GM19324 (cell line): ENCODE measurements at regions not wholly inside any gene's neighbourhood (a gene's known extent, or its start where the extent isn't known, plus 50 kb on each side); places are given as distances from the start of the nearest gene placed in this dataset.

Source experiments
- ATAC-seq: cut with Tn5 transposase; IDR thresholded peaks from one replicate; pipeline ENCODE4 v1.9.1; 2021; ENCODE audit warnings: mild to moderate bottlenecking, moderate library complexity; ENCODE audit not compliant: unreplicated experiment, low FRiP score

DNA sequence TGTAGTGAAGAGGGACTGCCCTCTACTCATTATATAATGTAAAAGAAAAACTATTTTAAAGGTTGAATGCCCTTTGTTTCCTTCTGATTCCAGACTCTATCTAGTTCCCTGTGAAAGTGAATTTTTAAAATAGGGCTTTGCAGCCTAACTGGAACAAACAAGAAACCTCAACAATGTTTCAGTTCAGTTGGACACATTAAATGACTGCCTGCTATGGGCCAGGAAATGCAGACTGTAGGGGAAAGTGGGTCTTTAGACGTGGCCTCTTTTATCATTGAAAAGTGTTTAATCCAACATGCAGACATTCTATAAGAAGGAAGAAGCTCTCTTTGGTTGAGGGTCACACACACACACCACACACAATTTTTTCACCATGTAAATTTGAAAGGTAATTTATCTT is 289.1 kb downstream of the ICE1 start:
- no peak for ATAC-seq

DNA sequence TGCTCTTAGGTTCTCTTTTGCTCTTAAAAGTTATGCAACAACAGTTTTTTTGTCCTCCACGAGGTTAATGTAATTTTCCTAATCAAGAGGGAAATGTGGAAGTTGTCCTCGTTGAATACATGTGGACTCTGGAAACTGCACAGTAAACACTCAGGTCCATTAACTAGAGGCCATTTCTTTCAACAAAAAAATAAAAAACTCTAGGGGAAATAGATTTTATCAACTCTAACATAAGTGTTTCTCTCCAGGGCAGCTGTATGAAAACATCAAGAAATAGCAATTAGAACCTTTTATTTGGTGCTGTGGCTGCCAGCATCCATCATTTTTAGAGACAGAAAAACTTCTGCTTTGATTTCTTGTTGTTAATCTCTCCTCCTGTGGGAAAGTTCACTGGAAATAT is 288.6 kb downstream of the ICE1 start:
- ATAC-seq: no peak

DNA sequence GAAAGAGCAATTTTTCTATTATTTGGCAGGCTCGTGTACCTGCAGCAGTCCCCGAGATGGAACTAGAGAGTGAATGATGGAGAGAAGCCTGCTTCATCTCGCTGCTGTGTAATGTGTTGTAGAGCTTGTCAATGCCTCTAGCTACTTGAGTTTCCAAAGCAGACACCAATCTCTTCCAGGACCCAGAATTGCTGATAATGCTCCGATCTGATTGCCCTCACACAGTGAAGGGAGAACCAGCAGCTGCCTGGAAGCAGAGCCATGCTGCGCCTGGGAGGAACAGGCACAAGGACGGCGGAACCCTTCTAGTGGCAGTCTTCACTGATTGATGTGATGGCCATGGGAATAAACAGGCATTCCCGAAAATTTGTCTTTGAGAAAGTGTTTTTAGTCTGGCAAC is 288.0 kb downstream of the ICE1 start:
- no peak for ATAC-seq

DNA sequence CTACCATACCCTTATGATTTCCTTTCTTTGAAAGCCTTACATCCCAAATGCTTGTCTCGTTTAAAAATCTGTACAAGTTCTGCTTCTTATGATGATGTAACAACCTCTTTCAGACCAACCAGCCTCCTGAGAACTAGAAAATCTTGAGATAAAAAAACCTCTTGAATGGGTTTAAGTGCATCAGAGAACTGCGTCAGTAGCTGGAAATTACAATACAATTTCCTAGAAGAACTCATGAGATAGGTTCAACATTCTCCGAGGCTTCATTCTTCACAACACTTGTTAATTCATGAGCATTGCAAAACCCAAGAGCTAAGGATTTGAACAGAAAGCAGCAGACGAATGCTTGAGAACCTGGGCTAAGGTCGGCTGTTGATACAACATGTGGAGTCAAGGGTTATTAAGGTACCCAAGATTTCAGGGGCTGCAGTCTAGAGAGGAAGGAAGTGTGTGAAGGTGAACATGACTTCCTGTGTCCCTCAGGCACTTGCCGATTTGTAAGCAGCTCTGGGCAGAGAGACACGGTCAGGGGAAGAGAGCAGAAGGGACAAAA is 286.0 kb downstream of the ICE1 start:
- no peak for ATAC-seq

DNA sequence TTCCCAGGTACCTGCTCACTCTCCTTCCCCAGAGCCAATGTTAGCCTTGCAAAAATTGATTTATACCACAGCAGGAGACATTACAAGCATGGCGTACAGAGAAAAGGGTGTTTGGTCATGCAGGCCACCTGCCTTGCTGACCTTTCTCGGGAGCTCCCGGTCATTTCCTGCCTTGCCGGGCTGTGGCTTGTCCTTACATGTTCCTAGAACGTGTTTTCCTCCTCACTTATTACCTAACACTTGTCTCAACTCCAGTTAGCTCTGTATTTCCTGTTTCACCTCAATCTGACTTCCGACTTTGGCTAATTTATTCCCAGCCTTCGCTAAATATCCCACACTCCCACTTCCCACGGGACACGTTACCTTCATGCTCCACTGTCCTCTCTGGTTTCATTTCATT is 282.5 kb downstream of the ICE1 start:
- ATAC-seq: no peak

DNA sequence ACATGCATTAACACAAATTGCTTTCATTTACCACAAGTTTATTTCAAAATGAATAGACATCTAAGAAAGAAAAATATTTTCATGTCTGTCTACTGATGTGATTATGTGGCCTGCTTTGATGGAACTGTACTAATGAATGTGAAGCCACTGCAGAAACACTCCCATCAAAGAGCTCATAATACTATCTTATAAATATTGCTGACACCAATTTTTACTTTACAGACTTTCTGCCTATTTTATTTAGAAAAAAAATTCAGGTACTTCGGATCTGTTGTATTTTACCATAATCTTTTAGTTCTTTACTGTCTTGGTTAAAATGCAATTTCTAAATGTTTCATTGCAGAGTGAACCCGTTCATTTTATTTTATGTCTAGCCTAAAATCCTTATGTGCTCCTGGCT is 281.9 kb downstream of the ICE1 start:
- no peak for ATAC-seq

DNA sequence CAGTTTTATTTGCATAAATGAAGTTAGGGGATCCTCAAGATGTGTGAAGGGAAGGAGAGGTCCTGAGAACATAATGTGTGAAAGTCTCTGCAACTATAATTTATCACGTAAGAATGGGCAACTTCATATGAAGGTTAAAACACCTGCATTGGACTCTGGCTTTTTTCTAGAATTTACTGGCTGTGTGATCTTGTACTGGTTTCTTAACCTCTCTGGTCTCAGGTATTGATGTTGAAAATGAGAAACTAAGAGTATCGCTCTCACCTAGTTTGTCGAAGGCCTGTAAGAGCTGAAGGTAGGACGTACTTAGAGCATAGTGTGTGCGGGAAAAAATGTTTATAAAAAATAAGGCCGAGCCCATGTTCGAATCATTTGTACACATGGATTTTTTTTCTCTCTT is 280.5 kb downstream of the ICE1 start:
- no peak for ATAC-seq

DNA sequence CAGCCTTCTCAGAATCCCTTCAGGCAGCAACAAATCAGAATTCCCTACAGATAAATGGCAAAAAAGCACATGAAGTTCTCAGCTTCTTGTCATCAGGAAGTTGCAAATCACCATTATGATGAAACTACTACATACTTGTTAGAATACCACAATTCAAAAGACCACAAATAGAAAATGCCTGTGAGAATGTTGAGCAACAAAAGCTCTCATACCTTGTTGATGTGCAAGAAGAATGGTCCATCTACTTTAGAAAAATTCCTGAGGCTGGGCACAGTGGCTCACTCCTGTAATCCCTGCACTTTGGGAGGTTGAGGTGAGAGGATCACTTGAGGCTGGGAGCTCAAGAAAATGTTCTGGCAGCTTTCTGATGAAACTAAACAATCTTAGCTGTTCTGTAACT is 278.1 kb downstream of the ICE1 start:
- no peak for ATAC-seq

DNA sequence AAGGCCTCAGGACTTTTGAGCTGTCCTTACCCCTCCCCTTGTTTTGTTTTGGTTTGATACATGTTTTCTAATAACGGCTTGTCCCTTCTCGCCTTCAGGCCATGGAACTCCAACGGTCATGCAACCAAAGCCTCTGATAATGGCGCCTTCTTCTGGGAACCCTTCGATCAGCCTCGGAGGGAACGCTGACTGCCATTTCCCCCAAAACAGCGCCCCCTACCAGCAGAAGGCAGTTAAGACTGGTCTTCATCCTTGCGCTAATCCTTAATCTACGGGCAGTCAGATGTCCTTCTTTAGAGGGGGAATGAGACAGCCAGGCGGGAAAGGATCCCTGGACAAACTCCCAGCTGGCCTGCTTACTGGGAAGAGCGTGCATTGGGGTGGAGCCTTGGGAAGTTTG is 276.6 kb downstream of the ICE1 start:
- ATAC-seq: no peak

DNA sequence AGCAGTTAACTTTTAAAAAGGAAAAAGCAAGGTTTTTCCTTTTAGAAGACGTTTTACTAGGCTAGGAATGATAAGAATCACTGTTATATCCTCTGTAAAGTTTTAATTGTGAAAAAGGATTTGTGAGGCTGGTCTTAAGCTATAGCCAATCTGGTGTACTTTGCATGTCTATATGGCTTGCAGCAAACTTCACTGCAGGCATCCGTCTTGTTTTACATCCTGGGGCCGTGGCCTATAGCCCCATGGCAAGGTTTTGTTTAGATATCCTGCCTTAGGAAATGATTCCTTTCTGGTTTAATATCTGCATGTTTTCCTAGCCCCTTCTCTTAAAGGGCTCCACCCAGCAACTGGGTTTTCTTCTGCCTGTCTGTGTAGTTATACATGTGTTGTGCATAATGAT is 272.8 kb downstream of the ICE1 start:
- ATAC-seq: no peak

DNA sequence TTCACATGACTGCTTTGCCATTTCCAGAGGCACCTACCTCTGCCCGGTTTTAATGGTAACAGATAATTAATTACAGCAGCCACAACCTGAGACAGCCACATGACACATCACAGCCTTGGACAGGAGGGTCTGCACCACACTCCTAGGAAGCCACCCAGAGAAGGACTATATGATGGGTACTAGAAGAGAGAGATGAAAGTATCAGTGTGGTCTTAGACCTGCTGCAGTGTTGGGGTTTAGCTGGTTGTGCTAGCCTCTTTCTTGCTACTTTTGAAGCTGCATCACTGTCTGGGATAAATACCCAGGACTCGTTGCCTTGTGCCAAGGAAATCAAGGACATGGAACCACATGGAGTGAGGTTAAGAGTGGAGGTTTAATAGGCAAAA is 266.4 kb downstream of the ICE1 start:
- no peak for ATAC-seq

DNA sequence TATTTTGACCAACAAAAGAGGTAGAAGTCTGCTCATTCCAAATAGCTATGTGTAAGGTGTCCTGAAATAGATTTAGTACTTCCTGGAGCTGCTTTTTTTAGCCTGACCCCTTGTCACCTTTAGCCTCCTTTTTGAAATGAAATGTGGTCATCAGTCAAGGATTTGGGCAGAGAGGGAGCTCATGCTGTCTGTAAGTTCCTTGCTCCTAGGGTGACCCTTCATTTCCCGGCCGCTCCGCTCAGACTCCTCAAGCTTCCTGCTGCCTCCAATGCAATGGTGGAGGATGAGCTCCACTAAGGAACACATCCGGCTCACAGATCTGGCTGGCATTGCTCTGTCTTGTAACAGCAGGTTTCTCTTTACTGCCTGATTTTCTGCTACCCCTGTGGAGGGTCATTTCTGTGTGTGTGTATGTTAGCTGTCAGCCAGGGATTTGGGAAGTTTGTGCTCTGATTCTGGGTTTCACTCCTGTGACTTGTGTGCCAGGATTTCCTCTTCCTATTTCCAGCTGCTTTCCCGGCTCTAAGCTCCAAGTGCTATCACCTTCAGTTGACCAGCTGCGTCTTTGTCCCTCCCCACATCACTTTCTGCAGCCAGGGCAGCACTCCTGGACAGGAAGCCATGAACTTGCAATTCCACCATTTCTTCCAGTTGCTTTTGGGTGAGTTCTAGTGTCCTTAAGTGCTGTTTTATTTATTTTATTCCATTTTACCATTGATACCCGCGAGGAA is 265.9 kb downstream of the ICE1 start:
- no peak for ATAC-seq

DNA sequence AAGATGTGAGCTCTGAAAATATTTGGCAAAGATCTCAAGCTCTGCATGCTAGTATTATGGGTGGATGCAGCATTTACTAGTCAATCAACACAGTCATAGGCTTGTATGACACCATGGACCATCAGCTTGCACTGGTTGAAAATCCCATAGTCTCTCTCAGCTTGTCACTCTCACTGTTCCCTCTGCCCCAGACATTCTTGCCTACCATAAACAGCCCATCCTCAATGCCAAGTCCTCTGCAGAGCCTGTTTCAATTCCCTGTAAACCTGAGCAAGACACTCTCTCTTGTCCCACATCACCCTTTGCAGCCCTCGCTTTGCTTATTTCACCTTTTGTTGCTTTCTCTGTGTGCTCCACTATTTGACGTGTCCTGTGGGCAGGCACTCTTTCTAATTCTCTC is 264.6 kb downstream of the ICE1 start:
- no peak for ATAC-seq

DNA sequence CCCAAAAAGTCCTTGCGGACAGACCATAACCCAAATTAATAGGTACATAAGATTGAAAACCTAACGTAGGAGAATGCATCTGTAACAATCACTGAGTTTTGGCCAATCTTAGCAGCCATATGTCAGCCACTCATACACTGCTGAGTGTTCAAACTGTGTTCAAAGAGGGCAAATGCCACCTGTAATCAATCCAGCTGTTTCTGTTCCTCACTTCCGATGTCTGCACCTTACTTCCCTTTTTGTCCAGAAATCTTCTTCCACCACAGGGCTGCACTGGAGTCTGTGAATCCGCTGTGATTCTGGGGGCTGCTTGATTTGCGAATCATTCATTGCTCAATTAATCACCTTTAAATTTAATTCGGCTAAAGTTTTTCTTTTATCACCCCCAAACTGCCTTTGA is 263.9 kb downstream of the ICE1 start:
- ATAC-seq: no peak

DNA sequence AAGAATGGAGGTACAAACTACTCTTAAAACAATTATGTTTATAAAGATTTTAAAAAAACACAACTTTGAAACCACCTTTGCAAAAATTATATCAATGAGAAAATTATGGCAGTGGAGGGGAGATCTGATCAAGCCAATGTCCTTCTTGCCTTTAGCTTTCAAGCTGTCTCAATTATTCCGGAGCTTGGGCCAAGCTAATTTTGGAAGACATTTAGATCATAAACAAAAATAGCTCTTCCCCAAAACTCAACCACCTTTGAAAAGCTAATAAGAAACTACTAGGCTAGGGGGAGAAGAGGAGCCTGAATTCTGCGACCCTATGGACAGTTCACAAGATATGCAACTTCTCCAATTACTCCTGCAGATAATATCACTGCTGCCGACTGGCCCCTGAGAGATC is 263.3 kb downstream of the ICE1 start:
- no peak for ATAC-seq

DNA sequence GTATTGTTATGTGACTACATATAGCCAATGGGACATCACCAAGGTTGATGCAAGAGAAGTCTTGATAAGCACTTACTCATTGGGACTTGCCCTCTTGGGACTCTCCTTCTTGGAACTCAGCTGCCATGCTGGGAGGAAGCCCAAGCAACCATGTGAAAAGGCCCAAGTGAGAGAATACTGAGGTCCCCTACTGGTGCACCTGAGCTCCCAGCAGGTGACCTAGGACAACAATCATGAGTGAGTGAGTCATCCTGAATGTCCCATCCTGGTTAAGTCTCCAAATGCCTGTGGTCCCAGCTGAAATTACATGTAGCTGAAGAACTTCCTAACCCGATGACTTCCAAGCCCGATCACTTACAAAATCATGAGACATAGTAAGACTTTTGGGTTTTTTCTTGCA is 260.7 kb downstream of the ICE1 start:
- ATAC-seq: no peak

DNA sequence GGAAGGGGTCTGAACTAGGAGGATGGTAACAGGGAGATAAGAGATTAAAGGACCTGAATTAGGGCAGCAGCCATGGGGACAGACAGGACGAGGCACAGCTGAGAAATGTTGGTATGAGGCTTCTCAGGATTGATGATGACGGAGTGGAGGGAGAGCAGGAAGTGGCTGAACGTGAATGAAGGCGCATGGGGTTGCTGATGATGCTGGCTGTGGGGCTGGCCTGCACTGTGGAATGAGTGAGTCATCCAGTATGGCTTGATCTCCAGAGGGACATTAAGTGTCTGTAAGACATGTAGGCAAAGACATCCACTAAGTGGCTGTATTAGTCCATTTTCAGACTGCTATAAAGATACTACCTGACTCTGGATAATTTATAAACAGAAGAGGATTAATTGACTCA is 256.4 kb downstream of the ICE1 start:
- no peak for ATAC-seq

DNA sequence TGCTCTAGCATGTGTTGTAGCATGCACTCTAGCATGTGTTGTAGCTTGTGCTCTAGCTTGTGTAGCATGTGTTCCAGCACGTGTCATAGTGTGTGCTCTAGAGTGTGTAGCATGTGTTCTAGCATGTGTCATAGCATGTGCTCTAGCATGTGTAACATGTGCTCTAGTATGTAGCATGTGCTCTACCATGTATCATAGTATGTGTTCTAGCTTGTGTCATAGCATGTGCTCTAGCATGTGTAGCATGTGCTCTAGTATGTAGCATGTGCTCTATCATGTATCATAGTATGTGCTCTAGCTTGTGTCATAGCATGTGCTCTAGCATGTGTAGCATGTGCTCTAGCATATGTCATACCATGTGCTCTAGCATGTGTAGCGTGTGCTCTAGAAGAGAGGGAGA is 255.3 kb downstream of the ICE1 start:
- ATAC-seq: no peak

DNA sequence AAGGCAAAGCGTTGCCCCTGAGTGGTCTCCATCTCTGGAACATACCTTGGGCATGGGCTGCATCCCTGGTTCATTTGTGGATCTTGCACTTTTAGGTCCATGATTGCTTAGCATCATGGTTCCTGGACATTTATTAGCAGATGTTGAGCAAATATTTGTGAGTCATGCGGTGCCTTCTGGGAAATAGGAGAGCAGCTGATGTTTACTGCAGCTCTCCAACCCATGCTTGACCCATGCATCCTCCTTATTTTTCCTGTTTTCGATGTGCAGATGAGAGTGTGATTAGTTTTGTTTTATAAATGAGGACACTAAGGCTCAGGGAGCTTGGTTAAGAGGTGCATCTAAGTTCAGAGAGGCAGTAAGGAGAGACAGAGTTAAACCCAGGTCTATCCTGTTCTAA is 253.7 kb downstream of the ICE1 start:
- no peak for ATAC-seq

DNA sequence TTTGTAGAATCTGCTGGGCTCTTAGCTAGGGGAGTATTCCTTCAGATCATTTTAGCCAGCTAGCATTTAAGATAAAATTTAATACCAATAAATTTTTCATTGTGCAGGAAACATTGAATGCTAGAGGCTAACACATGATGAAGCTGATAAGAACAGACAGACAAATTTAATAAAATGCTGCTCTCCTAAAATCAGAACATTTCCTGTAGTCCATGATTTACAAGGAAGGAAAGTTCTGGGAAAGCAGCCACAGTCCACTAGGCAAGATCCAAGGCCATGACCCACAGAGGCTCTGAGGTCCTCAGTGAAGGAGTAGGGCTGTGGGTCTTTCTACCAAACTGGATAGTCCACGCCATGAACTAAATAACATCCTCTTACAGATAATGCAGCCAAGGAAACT is 253.0 kb downstream of the ICE1 start:
- ATAC-seq: no peak

DNA sequence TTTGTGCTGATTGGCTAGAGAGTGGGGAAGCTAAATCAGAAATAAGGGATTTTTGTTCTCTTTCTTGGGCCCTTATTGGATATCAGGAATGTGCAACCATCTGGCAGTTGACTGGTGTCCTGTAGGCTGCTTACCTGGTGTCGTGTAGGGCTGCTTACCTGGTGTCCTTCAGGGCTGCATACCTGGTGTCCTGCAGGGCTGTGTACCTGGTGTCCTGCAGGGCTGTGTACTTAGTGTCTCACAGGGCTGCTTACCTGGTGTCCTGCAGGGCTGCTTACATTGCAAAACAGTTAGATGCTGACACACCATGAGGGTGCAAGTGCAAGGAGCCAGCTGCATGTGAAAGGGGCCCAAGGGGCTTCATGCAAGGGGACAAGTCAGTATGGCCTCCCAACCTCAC is 249.3 kb downstream of the ICE1 start:
- ATAC-seq: no peak

DNA sequence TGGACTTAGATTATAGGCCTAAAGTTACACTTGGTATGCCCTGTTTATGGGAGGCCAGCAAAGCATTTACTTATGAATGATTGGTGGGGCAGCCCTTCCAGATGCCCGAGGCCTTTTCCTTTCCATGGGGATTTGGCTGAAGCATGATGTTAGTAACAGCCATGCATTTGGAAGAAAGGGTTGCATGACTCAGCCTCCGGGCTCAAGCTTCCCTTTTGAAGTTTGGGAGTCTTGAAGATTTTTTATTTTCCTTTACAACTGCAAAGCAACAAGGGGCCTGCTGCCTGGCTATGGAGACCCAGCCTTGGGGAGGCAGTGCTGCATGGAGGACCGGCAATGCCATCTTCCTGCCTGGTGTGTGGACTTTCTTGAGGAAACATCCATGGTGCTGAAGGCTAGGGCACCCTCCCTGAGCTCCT is 244.7 kb downstream of the ICE1 start:
- no peak for ATAC-seq

DNA sequence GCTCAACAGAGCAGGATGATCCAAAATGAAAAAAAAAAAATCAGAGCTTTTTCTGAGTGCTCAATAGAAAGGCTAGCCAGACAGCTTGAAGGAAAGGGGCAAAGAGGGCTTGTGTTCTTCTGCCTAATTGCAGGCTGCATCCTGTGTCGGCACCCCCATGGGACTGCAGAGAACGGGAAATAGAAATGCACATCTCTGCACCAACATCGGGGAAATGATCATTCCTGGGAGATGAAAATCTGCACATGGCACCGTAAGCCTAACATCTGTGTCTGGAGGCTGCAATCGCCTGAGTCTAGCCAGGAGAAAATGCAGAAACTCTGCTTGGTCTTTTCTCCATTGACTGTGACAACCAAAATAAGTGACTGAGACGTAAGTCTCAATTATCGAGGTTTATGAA is 243.9 kb downstream of the ICE1 start:
- ATAC-seq: no peak
